A673 (cell line): ENCODE measurements at regions not wholly inside any gene's neighbourhood (a gene's known extent, or its start where the extent isn't known, plus 50 kb on each side); places are given as distances from the start of the nearest gene placed in this dataset.

Source experiments
- BruUV-seq: library from RNA; stranded (reverse); fragments of 400-500 nt; replicated peaks from 2 replicates; lab custom pipeline; 2021; lab: Mats Ljungman, UMichigan
- CTCF ChIA-PET: fragments of 300-600 bp; sonication (Branson Sonifier 250); formaldehyde crosslinking; loops from one replicate; lab custom pipeline; 2022; ENCODE audit warnings: antibody characterized with exemption; lab: Charles Lee
- POLR2A ChIA-PET: fragments of 300-600 bp; sonication (Branson Sonifier 250); formaldehyde crosslinking; loops from one replicate; lab custom pipeline; 2022; ENCODE audit warnings: antibody characterized with exemption; ENCODE audit not compliant: low non-redundant PET; lab: Charles Lee
- DNase-seq: peaks from one replicate; pipeline ENCODE4 v3.0.0-alpha.2; 2015; ENCODE audit warnings: low spot score
- H3K27ac ChIP-seq: fragments of 200-600 bp; sonication (generic); 2 replicates; pipeline ENCODE4 v1.5.1; 2016; ENCODE audit warnings: mixed run types, low read depth, mild to moderate bottlenecking, mixed read lengths, antibody characterized with exemption, low read length; ENCODE audit not compliant: poor library complexity, severe bottlenecking
- H3K27me3 ChIP-seq: fragments of 200-600 bp; sonication (generic); replicated peaks from 2 replicates; pipeline ENCODE4 v1.6.1; 2017; ENCODE audit warnings: mixed run types, low read depth, mild to moderate bottlenecking, mixed read lengths, antibody characterized with exemption, low read length; ENCODE audit not compliant: insufficient read depth, poor library complexity
- H3K36me3 ChIP-seq: fragments of 200-600 bp; sonication (generic); 2 replicates; pipeline ENCODE4 v1.6.1; 2016; ENCODE audit warnings: mixed run types, mild to moderate bottlenecking, mixed read lengths, antibody characterized with exemption, low read length; ENCODE audit not compliant: insufficient read depth, poor library complexity, severe bottlenecking
- H3K4me1 ChIP-seq: fragments of 200-600 bp; sonication (generic); 2 replicates; pipeline ENCODE4 v1.6.1; 2017; ENCODE audit warnings: mixed run types, mild to moderate bottlenecking, mixed read lengths, antibody characterized with exemption, low read length; ENCODE audit not compliant: insufficient read depth, poor library complexity, severe bottlenecking
- H3K4me3 ChIP-seq: fragments of 200-600 bp; sonication (generic); 2 replicates; pipeline ENCODE4 v1.5.1; 2016; ENCODE audit warnings: low read depth, mixed run types, mild to moderate bottlenecking, mixed read lengths, low read length; ENCODE audit not compliant: poor library complexity, severe bottlenecking
- H3K9me3 ChIP-seq: fragments of 200-600 bp; sonication (generic); 2 replicates; pipeline ENCODE4 v1.6.1; 2016; ENCODE audit warnings: mixed run types, low read depth, mild to moderate bottlenecking, mixed read lengths, antibody characterized with exemption, low read length; ENCODE audit not compliant: poor library complexity, severe bottlenecking
- CTCF ChIP-seq: fragments of 300-800, 200-600 bp; sonication (generic); conservative IDR thresholded peaks from 2 replicates; pipeline ENCODE4 v1.5.1; 2017; ENCODE audit warnings: low read depth, mild to moderate bottlenecking, antibody characterized with exemption, low read length, moderate library complexity, mixed read lengths
- EZH2 ChIP-seq: fragments of 200-600 bp; sonication (generic); IDR thresholded peaks from 2 replicates; pipeline ENCODE4 v1.6.1; 2017; ENCODE audit warnings: borderline replicate concordance, low read depth, mild to moderate bottlenecking, mixed read lengths, antibody characterized with exemption, low read length; ENCODE audit not compliant: poor library complexity, severe bottlenecking
- intact Hi-C: fragments of 100-400 bp; cut with micrococcal nuclease; formaldehyde crosslinking; loops from one replicate; pipeline ENCODE4 v1.10.0; 2022; ENCODE audit not compliant: unreplicated experiment

- no peaks in the 10 kb centered on the region for H3K9me3 ChIP-seq
- TF ChIP-seq EZH2 = no peak
- TF ChIP-seq CTCF = no peak
- H3K27ac ChIP-seq = no peak overlapping the region
- CTCF ChIA-PET = no interaction called here
- POLR2A ChIA-PET = no interaction called here
- no peaks in the 10 kb centered on the region for H3K4me1 ChIP-seq
- H3K36me3 ChIP-seq = no peaks in the 10 kb centered on the region
- intact Hi-C loops = no loop called here
- no peak overlapping the region for H3K4me3 ChIP-seq
- H3K27me3 ChIP-seq = peaks cover 2% of the 10 kb centered on the region
- DNase-seq = no peak
- BruUV-seq = no TSS peak
These were observed 138.3 kb upstream of the SALL1 start for GRCh38 chr16:51289336-51289735.

- ChIA-PET CTCF (no interaction called here), POLR2A (no interaction called here)
- Histone ChIP-seq H3K4me3 (no peak overlapping the region), H3K4me1 (no peaks in the 10 kb centered on the region), H3K27ac (no peak overlapping the region), H3K9me3 (no peaks in the 10 kb centered on the region), H3K36me3 (no peaks in the 10 kb centered on the region), H3K27me3 (peaks cover 5% of the 10 kb centered on the region)
- BruUV-seq = no TSS peak
- intact Hi-C loops = no loop called here
- DNase-seq = no peak
- TF ChIP-seq CTCF (no peak), EZH2 (no peak)
These were observed 136.2 kb upstream of the SALL1 start for GRCh38 chr16:51287121-51287755.

- ChIA-PET CTCF (no interaction called here), POLR2A (no interaction called here)
- H3K27ac ChIP-seq = no peak overlapping the region
- intact Hi-C loops = no loop called here
- DNase-seq = no peak
- BruUV-seq = no TSS peak
- H3K27me3 ChIP-seq = peaks cover 5% of the 10 kb centered on the region
- H3K4me1 ChIP-seq = no peaks in the 10 kb centered on the region
- H3K4me3 ChIP-seq = no peak overlapping the region
- no peaks in the 10 kb centered on the region for H3K9me3 ChIP-seq
- TF ChIP-seq EZH2 (no peak), CTCF (no peak)
- H3K36me3 ChIP-seq = no peaks in the 10 kb centered on the region
These were observed 135.2 kb upstream of the SALL1 start for GRCh38 chr16:51286272-51286671.
